Hepatocyte (in vitro differentiated cells): ENCODE measurements at regions not wholly inside any gene's neighbourhood (a gene's known extent, or its start where the extent isn't known, plus 50 kb on each side); places are given as distances from the start of the nearest gene placed in this dataset.

ENCODE experiments used
- CTCF ChIP-seq: fragments of 200-600 bp; sonication (generic); IDR thresholded peaks from 2 replicates; pipeline ENCODE4 v1.5.1; 2016; ENCODE audit warnings: antibody characterized with exemption, mild to moderate bottlenecking; ENCODE audit not compliant: poor library complexity
- EZH2 ChIP-seq: fragments of 200-600 bp; sonication (generic); IDR thresholded peaks from 2 replicates; pipeline ENCODE4 v1.6.1; 2016; ENCODE audit warnings: antibody characterized with exemption, mild to moderate bottlenecking, borderline replicate concordance
- EZH2phosphoT487 ChIP-seq: fragments of 200-600 bp; sonication (generic); IDR thresholded peaks from one replicate; pipeline ENCODE4 v1.6.1; 2018; ENCODE audit warnings: antibody characterized with exemption, mild to moderate bottlenecking, low read depth, moderate library complexity; ENCODE audit not compliant: unreplicated experiment, severe bottlenecking

DNA sequence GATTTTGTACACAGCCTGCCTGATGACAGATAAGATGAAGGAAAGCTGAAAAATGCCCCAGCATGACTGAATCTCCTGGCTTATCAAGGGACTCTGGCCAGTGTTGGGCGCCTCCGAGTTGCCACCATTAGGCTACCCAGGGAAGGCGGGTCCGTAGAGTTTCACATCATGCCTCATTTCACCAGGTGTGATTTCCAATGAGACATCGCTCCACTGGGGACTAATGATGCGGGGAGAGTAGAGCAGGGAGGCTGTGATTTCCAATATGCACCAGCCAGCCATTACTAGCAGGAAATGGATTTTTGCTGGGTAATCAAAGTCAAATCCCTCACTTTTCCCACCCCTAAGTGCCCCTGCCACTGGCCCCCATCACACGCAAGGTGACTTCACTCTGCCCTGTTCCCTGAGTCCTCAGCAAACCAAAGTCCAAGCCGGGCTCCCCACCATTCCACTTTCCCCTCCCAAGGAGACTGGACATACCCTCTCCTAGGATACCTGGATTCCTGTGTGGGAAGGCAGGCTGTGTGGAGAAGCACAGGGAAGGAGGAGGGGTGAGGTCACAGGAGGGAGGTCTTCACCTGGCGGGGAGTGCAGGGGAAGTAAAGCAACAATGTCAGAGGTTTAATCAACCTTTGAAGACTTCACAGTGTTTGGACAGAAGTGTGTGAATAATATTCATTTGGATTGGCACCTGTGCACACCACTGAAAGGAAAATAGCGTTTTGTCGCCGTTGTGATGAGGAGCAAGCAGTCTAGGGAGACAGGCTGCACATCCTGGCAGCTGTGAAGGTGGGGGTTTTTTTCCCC is 613.3 kb upstream of the CADM1 start:
- no peak for TF ChIP-seq CTCF
- no peak for TF ChIP-seq EZH2phosphoT487
- TF ChIP-seq EZH2, result no peak
